NCI-H82 treated with DMSO at 0.1 percent for 48 hours (cell line): ENCODE measurements at regions not wholly inside any gene's neighbourhood (a gene's known extent, or its start where the extent isn't known, plus 50 kb on each side); places are given as distances from the start of the nearest gene placed in this dataset.
"Not testable (repeated sequence)": the region's sequence is repeated elsewhere in the genome, so short reads cannot be mapped to it uniquely, and the experiment has no call there.

Source experiments
- DNase-seq: peaks from one replicate; lab custom pipeline; 2025; ENCODE audit not compliant: unreplicated experiment; lab: John Stamatoyannopoulos, UW

- DNase-seq, result no peak
Observed at GRCh38 chr1:105083611-105084010, 1333.9 kb downstream of the AMY1C start.

- DNase-seq, result no peak
Observed at GRCh38 chr1:105087506-105087905, 1337.8 kb downstream of the AMY1C start.

GRCh38 chr1:105088166-105088565 is 1338.5 kb downstream of the AMY1C start:
- DNase-seq, result no peak

- DNase-seq, result not testable (repeated sequence)
Observed at GRCh38 chr1:105093893-105094292, 1344.2 kb downstream of the AMY1C start.

DNA sequence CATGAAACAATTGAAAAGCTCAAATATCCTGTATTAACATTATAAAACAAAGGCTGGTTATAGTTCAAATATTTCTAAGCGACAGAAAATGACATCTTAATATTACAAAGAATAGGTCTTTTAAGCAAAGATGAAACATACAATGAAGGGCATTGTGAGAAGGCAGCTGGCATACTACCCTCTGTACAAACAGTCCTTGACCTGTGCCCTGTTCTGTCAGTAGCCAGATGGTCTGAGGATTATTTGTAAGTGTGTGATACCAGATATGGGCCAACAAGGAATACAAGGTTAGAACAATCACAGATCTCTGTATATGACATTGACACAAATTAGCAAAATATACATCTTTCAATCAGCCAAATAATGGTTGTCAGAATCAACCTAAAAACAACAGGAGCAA is 1350.4 kb downstream of the AMY1C start:
- peak; percentile 12 for DNase-seq

- no peak for DNase-seq
Observed at GRCh38 chr1:105101261-105101660, 1351.6 kb downstream of the AMY1C start.

DNA sequence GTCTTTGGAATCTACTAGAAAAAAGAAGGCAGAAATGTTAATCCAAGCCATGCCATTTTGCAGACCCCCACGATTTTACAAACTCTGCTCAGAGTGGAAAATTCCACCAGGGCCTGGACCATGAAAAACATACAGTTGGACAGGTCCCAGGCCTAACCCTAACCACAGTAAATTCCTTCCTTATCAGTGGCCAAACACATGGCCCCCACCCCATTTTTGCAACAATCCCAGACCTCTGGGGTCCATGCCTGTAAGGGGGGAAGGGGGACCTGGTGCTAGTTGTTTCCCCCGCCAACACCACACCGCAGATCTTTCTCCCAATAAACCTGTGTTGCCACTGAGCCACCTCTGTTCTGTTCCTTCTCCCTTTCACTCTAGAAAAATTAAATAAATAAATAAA is 1352.7 kb downstream of the AMY1C start:
- no peak for DNase-seq

- no peak for DNase-seq
Observed at GRCh38 chr1:105122041-105122440, 1372.3 kb downstream of the AMY1C start.

- DNase-seq, result peak; percentile 23
Observed at GRCh38 chr1:105137543-105138457, 1388.1 kb downstream of the AMY1C start.

DNA sequence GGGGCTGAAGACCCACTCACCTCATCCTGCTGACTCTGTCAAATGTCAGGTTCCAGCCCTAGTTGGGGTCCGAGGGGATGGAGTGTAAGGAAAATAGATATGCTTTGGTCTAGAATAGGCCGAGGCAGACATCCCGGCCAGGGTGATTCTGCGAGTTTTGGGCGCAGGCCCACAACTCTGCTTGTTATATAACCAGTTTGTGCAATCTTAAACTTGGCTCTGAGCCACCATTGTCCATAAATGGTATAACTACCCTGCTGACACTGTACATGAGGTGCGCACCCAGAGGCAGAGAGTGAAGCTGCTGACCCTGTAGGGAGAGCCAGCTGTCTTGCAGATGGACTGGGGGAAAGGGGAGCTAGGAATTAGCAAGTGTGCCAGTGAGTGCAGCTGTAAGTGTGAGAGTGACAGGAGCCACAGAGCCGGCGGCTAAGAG is 1388.8 kb downstream of the AMY1C start:
- peak; percentile 3 for DNase-seq

DNA sequence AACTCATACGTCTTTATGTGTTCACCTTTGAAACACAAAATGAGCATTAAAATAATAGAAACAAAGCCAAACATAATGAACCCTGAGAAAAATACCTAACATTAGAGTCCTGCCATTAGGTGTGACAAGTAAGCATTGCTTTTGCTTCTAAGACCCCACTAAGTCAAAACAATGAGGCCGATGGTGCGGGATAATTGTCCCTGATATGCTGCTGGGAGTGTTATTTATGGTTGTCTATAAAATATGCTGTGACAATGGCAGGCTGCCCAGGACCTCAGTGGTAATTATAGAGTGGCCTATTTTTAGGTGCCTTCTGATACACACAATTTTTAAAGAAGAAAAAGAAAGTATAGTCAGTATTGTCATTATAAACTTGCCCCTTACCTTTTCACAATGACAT is 1423.1 kb downstream of the AMY1C start:
- no peak for DNase-seq

- no peak for DNase-seq
Observed at GRCh38 chr1:105180789-105181188, 1431.1 kb downstream of the AMY1C start.

GRCh38 chr1:105204836-105205371 is 1455.2 kb downstream of the AMY1C start:
- no peak for DNase-seq

DNA sequence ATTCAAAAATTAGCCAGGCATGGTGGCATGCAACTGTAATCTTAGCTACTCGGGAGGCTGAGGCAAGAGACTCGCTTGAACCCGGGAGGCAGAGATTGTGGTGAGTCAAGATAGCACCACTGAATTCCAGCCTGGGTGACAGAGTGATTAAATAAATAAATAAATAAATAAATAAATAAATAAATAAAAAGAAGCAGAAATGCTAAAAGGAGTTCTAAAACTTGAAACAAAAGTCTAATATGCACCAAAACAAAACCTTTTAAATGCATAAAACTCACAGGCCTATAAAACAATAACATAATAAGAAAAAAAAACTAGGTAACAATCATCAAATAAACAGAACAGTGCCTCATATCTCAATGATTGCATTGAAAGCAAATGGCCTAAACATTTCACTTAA is 1458.9 kb downstream of the AMY1C start:
- DNase-seq, result no peak

DNA sequence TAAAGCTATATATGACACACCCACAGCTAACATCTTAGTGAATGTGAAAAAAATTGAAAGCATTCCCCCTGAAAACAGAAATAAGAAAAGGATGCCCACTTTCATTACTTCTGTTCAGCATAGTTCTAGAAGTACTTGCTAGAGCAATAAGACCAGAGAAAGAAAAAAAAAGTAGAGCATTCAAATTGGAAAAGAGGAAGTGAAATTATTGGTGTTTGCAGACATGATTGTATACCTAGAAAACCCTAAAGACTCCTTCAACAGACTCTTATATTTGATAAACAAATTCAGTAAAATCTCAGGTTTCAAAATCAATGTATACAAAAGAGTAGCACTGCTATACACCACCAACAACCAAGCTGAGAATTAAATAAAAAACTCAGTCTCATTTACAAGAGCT is 1461.0 kb downstream of the AMY1C start:
- no peak for DNase-seq

DNA sequence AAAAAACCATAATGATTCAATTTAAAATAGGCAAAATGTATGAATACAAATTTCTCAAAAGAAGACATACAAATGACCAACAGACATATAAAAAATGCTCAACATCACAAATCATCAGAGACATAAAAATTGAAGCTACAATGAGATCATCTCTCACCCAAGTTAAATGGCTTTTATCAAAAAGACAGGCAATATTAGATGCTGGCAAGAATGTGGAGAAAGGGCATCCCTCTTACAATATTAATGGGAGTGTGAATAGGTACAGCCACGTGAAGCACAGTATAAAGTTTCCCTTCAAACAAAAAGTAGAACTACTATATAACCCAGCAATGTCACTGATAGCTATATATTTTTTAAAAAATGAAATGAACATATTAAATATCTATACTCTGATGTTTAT is 1481.7 kb downstream of the AMY1C start:
- no peak for DNase-seq

DNA sequence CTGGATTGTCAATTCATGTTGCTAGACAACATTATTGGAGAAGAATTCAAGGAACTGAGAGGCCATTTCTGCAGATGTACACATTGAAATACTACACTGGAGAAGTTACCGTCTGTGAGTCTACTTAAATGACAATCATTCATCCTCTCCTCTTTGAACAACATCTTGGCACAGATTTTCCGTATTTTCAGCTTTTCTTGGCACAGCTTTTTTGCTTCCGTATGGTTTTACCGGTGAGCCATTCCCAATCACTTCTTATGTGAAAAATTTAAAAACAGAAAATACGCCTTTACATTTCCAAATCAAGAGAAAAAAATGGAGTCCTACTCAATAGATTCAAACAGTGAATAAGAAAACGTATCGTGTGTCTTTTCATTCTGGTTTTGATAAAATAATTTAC is 1493.7 kb downstream of the AMY1C start:
- DNase-seq, result no peak

- no peak for DNase-seq
Observed at GRCh38 chr1:105243969-105244368, 1494.3 kb downstream of the AMY1C start.

- no peak for DNase-seq
Observed at GRCh38 chr1:105254906-105255305, 1505.2 kb downstream of the AMY1C start.

- DNase-seq, result no peak
Observed at GRCh38 chr1:105260001-105260400, 1510.3 kb downstream of the AMY1C start.

DNA sequence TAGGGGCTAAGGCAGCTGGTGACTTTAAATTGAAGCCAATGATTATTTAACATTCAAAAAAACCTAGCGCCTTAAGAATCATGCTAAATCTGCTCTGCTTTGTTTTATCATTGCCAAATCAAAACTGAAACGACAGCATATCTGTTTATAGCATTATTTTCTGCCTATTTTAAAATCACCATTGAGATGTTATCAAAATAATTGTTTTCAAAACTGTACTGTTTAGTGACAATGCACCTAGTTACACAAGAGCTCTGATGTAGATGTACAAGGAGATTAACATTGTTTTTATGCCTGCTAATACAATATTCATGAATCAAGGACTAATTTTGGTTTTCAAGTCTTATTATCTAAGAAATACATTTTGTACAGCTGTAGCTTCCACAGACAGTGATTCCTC is 1521.3 kb downstream of the AMY1C start:
- DNase-seq, result no peak

- DNase-seq, result not testable (repeated sequence)
Observed at GRCh38 chr1:105272376-105272775, 1522.7 kb downstream of the AMY1C start.

GRCh38 chr1:105294838-105295237 is 1545.1 kb downstream of the AMY1C start:
- DNase-seq, result no peak
